ENCODE measurements at regions not wholly inside any gene's neighbourhood (a gene's known extent, or its start where the extent isn't known, plus 50 kb on each side); places are given as distances from the start of the nearest gene placed in this dataset.

- POLR2A ChIA-PET = no interaction called here
Measured at GRCh38 chr14:104321088-104321801, 182.9 kb downstream of the KIF26A start.

GRCh38 chr14:104321802-104322130 lies 183.4 kb downstream of the KIF26A start:
- H3K9me3 ChIP-seq = no peaks in the 10 kb centered on the region
- CTCF ChIA-PET = interaction anchor here (1.0 kb wide), 1 partner anchor 11 kb away, joined by 3 read pairs; no protein-coding TSS in a partner anchor
- no peak for TF ChIP-seq NRF1 (IDR thresholded peaks at IDR 0.05; ENCODE audit: low read depth, low read length)
- TF ChIP-seq FOXJ3 (CRISPR knock-in tag; IDR thresholded peaks at IDR 0.05) = no peak
- no peak for TF ChIP-seq RXRA (IDR thresholded peaks at IDR 0.05; ENCODE audit: borderline replicate concordance, low read depth)
- TF ChIP-seq GATA2 (CRISPR knock-in tag; IDR thresholded peaks at IDR 0.05) = no peak
- TF ChIP-seq MXI1 (IDR thresholded peaks at IDR 0.05; ENCODE audit: low read depth, low read length) = no peak
- TF ChIP-seq NFIC (IDR thresholded peaks at IDR 0.05; ENCODE audit: borderline replicate concordance) = no peak
- TF ChIP-seq IRF3 (IDR thresholded peaks at IDR 0.05; ENCODE audit: low read depth, low read length) = no peak
- H4K20me1 ChIP-seq (ENCODE audit: insufficient read depth) = no peaks in the 10 kb centered on the region
- H2AFZ ChIP-seq (ENCODE audit: low read depth) = no peak overlapping the region
- no peaks in the 10 kb centered on the region for H3K9me2 ChIP-seq
- no peak overlapping the region for H3K9ac ChIP-seq
- H3K36me3 ChIP-seq (replicated peaks in 1 of 2; ENCODE audit: control insufficient read depth in 1 of 2, insufficient read depth in 2 of 2, low read length in 1 of 2) = no peaks in the 10 kb centered on the region
- no peak overlapping the region for H3K4me2 ChIP-seq
- H3K27me3 ChIP-seq (ENCODE audit: insufficient read depth) = no peaks in the 10 kb centered on the region
- H3F3A ChIP-seq (replicated peaks; ENCODE audit: insufficient read depth) = no peaks in the 10 kb centered on the region
- no peak overlapping the region for H3K4me3 ChIP-seq (ENCODE audit: low read depth in 2 of 2, low read length in 1 of 2)
- 63% methylated on average over 4 of the region's 11 CpGs for WGBS (ENCODE audit: low lambda C conversion rate)
- no peak for DNase-seq
- no peaks in the 10 kb centered on the region for H3K79me2 ChIP-seq (ENCODE audit: insufficient read depth)
- H3K27ac ChIP-seq (ENCODE audit: low read depth in 2 of 2, low read length in 1 of 2) = no peak overlapping the region
- peaks cover 0 to 13% of the 10 kb centered on the region in 2 experiments; a peak in 1 of 4 replicates for H3K4me1 ChIP-seq (ENCODE audit: control insufficient read depth in 1 of 2, insufficient read depth in 2 of 2, low read depth in 1 of 2, low read length in 1 of 2)
- POLR2A ChIA-PET = no interaction called here

More at GRCh38 chr14:104321088-104321801, 182.9 kb downstream of the KIF26A start:
- H3K27me3 ChIP-seq (ENCODE audit: insufficient read depth) = no peaks in the 10 kb centered on the region
- H3K4me1 ChIP-seq (ENCODE audit: control insufficient read depth in 1 of 2, insufficient read depth in 2 of 2, low read depth in 1 of 2, low read length in 1 of 2) = peaks cover 0 to 13% of the 10 kb centered on the region in 2 experiments; a peak in 1 of 4 replicates
- 72% methylated on average over 20 of the region's 24 CpGs for WGBS (ENCODE audit: low lambda C conversion rate)
- TF ChIP-seq RXRA (IDR thresholded peaks at IDR 0.05; ENCODE audit: borderline replicate concordance, low read depth) (no peak), USF2 (IDR thresholded peaks at IDR 0.05; ENCODE audit: borderline replicate concordance, low read depth, low read length) (no peak), TAF1 (IDR thresholded peaks at IDR 0.05; ENCODE audit: borderline replicate concordance, low read depth, low read length) (no peak), PBX3 (IDR thresholded peaks at IDR 0.05) (no peak), MEF2A (IDR thresholded peaks at IDR 0.05; ENCODE audit: borderline replicate concordance, low read depth) (no peak), USF1 (IDR thresholded peaks at IDR 0.05; ENCODE audit: borderline replicate concordance, low read depth) (no peak)
- no peaks in the 10 kb centered on the region for H3K9me3 ChIP-seq
- no peak overlapping the region for H3K4me2 ChIP-seq
- no peak overlapping the region for H3K9ac ChIP-seq
- H3K4me3 ChIP-seq (ENCODE audit: low read depth in 2 of 2, low read length in 1 of 2) = no peak overlapping the region
- CTCF ChIA-PET = interaction anchor here (1.4 kb wide), 1 partner anchor 19 kb away, joined by 3 read pairs; no protein-coding TSS in a partner anchor
- H4K20me1 ChIP-seq (ENCODE audit: insufficient read depth) = no peaks in the 10 kb centered on the region
- H2AFZ ChIP-seq (ENCODE audit: low read depth) = no peak overlapping the region
- H3K79me2 ChIP-seq (ENCODE audit: insufficient read depth) = no peaks in the 10 kb centered on the region
- DNase-seq = no peak
- no peaks in the 10 kb centered on the region for H3F3A ChIP-seq (replicated peaks; ENCODE audit: insufficient read depth)
- H3K9me2 ChIP-seq = no peaks in the 10 kb centered on the region
- no peaks in the 10 kb centered on the region for H3K36me3 ChIP-seq (replicated peaks in 1 of 2; ENCODE audit: control insufficient read depth in 1 of 2, insufficient read depth in 2 of 2, low read length in 1 of 2)
- no peak overlapping the region for H3K27ac ChIP-seq (ENCODE audit: low read depth in 2 of 2, low read length in 1 of 2)

Data from SK-N-SH (cell line).